ENCODE measurements at regions not wholly inside any gene's neighbourhood (a gene's known extent, or its start where the extent isn't known, plus 50 kb on each side); places are given as distances from the start of the nearest gene placed in this dataset.
A peak's percentile ranks its signal among the peaks of the same experiment; 100 is the strongest.

GRCh38 chr16:26898200-26898599 lies 168.5 kb upstream of the C16orf82 start:
- Histone ChIP-seq H3K9ac (ENCODE audit: low read length) (no peak overlapping the region), H3K4me1 (ENCODE audit: control insufficient read depth, insufficient read depth, low read length) (no peaks in the 10 kb centered on the region), H3K36me3 (ENCODE audit: control insufficient read depth, insufficient read depth, low read length, severe bottlenecking) (no peaks in the 10 kb centered on the region), H3K4me3 (ENCODE audit: low read length) (no peak overlapping the region), H3K9me3 (ENCODE audit: control insufficient read depth, low read length) (no peaks in the 10 kb centered on the region), H3K27me3 (replicated peaks; ENCODE audit: control insufficient read depth, insufficient read depth, low read length) (no peaks in the 10 kb centered on the region)
- no peak for DNase-seq (ENCODE audit: low read depth)

- H3K27me3 ChIP-seq (replicated peaks; ENCODE audit: control insufficient read depth, insufficient read depth, low read length), result peaks cover 1% of the 10 kb centered on the region
- no peaks in the 10 kb centered on the region for H3K4me1 ChIP-seq (ENCODE audit: control insufficient read depth, insufficient read depth, low read length)
- H3K36me3 ChIP-seq (ENCODE audit: control insufficient read depth, insufficient read depth, low read length, severe bottlenecking), result no peaks in the 10 kb centered on the region
- DNase-seq (ENCODE audit: low read depth), result no peak
- H3K9ac ChIP-seq (ENCODE audit: low read length), result no peak overlapping the region
- no peaks in the 10 kb centered on the region for H3K9me3 ChIP-seq (ENCODE audit: control insufficient read depth, low read length)
- no peak overlapping the region for H3K4me3 ChIP-seq (ENCODE audit: low read length)
These were observed 165.4 kb upstream of the C16orf82 start for GRCh38 chr16:26901196-26901861.

GRCh38 chr16:26901983-26902382 lies 164.7 kb upstream of the C16orf82 start:
- no peak for DNase-seq (ENCODE audit: low read depth)
- Histone ChIP-seq H3K4me3 (ENCODE audit: low read length) (no peak overlapping the region), H3K9ac (ENCODE audit: low read length) (no peak overlapping the region), H3K4me1 (ENCODE audit: control insufficient read depth, insufficient read depth, low read length) (no peaks in the 10 kb centered on the region), H3K9me3 (ENCODE audit: control insufficient read depth, low read length) (no peaks in the 10 kb centered on the region), H3K27me3 (replicated peaks; ENCODE audit: control insufficient read depth, insufficient read depth, low read length) (peaks cover 8% of the 10 kb centered on the region), H3K36me3 (ENCODE audit: control insufficient read depth, insufficient read depth, low read length, severe bottlenecking) (no peaks in the 10 kb centered on the region)

- H3K27me3 ChIP-seq (replicated peaks; ENCODE audit: control insufficient read depth, insufficient read depth, low read length), result peaks cover 22% of the 10 kb centered on the region
- DNase-seq (ENCODE audit: low read depth), result no peak
These were observed 161.4 kb upstream of the C16orf82 start for GRCh38 chr16:26905336-26905735.

GRCh38 chr16:26909623-26910022 lies 157.1 kb upstream of the C16orf82 start:
- Histone ChIP-seq H3K4me3 (ENCODE audit: low read length) (no peak overlapping the region), H3K9me3 (ENCODE audit: control insufficient read depth, low read length) (no peaks in the 10 kb centered on the region), H3K4me1 (ENCODE audit: control insufficient read depth, insufficient read depth, low read length) (no peaks in the 10 kb centered on the region), H3K27me3 (replicated peaks; ENCODE audit: control insufficient read depth, insufficient read depth, low read length) (peaks cover 35% of the 10 kb centered on the region), H3K36me3 (ENCODE audit: control insufficient read depth, insufficient read depth, low read length, severe bottlenecking) (no peaks in the 10 kb centered on the region), H3K9ac (ENCODE audit: low read length) (no peak overlapping the region)
- DNase-seq (ENCODE audit: low read depth), result no peak

More at GRCh38 chr16:26905336-26905735, 161.4 kb upstream of the C16orf82 start:
- Histone ChIP-seq H3K4me3 (ENCODE audit: low read length) (no peak overlapping the region), H3K9me3 (ENCODE audit: control insufficient read depth, low read length) (no peaks in the 10 kb centered on the region), H3K4me1 (ENCODE audit: control insufficient read depth, insufficient read depth, low read length) (no peaks in the 10 kb centered on the region), H3K9ac (ENCODE audit: low read length) (no peak overlapping the region), H3K36me3 (ENCODE audit: control insufficient read depth, insufficient read depth, low read length, severe bottlenecking) (no peaks in the 10 kb centered on the region)

GRCh38 chr16:26911436-26911835 lies 155.3 kb upstream of the C16orf82 start:
- Histone ChIP-seq H3K4me1 (ENCODE audit: control insufficient read depth, insufficient read depth, low read length) (no peaks in the 10 kb centered on the region), H3K4me3 (ENCODE audit: low read length) (no peak overlapping the region), H3K9ac (ENCODE audit: low read length) (no peak overlapping the region), H3K36me3 (ENCODE audit: control insufficient read depth, insufficient read depth, low read length, severe bottlenecking) (no peaks in the 10 kb centered on the region), H3K27me3 (replicated peaks; ENCODE audit: control insufficient read depth, insufficient read depth, low read length) (peaks cover 33% of the 10 kb centered on the region), H3K9me3 (ENCODE audit: control insufficient read depth, low read length) (no peaks in the 10 kb centered on the region)
- DNase-seq (ENCODE audit: low read depth), result no peak

GRCh38 chr16:26913851-26914250 lies 152.9 kb upstream of the C16orf82 start:
- Histone ChIP-seq H3K4me3 (ENCODE audit: low read length) (no peak overlapping the region), H3K9ac (ENCODE audit: low read length) (no peak overlapping the region), H3K4me1 (ENCODE audit: control insufficient read depth, insufficient read depth, low read length) (no peaks in the 10 kb centered on the region), H3K27me3 (replicated peaks; ENCODE audit: control insufficient read depth, insufficient read depth, low read length) (peaks cover 30% of the 10 kb centered on the region), H3K36me3 (ENCODE audit: control insufficient read depth, insufficient read depth, low read length, severe bottlenecking) (no peaks in the 10 kb centered on the region), H3K9me3 (ENCODE audit: control insufficient read depth, low read length) (no peaks in the 10 kb centered on the region)
- DNase-seq (ENCODE audit: low read depth), result no peak

GRCh38 chr16:26930786-26931581 lies 135.7 kb upstream of the C16orf82 start:
- no peak for DNase-seq (ENCODE audit: low read depth)
- Histone ChIP-seq H3K36me3 (ENCODE audit: control insufficient read depth, insufficient read depth, low read length, severe bottlenecking) (no peaks in the 10 kb centered on the region), H3K9me3 (ENCODE audit: control insufficient read depth, low read length) (peaks cover 10% of the 10 kb centered on the region), H3K27me3 (replicated peaks; ENCODE audit: control insufficient read depth, insufficient read depth, low read length) (peaks cover 11% of the 10 kb centered on the region), H3K9ac (ENCODE audit: low read length) (no peak overlapping the region), H3K4me1 (ENCODE audit: control insufficient read depth, insufficient read depth, low read length) (no peaks in the 10 kb centered on the region), H3K4me3 (ENCODE audit: low read length) (no peak overlapping the region)

GRCh38 chr16:26950636-26951035 lies 116.1 kb upstream of the C16orf82 start:
- peaks cover 44% of the 10 kb centered on the region for H3K27me3 ChIP-seq (replicated peaks; ENCODE audit: control insufficient read depth, insufficient read depth, low read length)
- no peak overlapping the region for H3K9ac ChIP-seq (ENCODE audit: low read length)
- H3K4me3 ChIP-seq (ENCODE audit: low read length), result no peak overlapping the region
- H3K36me3 ChIP-seq (ENCODE audit: control insufficient read depth, insufficient read depth, low read length, severe bottlenecking), result no peaks in the 10 kb centered on the region
- no peaks in the 10 kb centered on the region for H3K9me3 ChIP-seq (ENCODE audit: control insufficient read depth, low read length)
- H3K4me1 ChIP-seq (ENCODE audit: control insufficient read depth, insufficient read depth, low read length), result no peaks in the 10 kb centered on the region
- DNase-seq (ENCODE audit: low read depth), result no peak

GRCh38 chr16:26951950-26952349 lies 114.8 kb upstream of the C16orf82 start:
- H3K27me3 ChIP-seq (replicated peaks; ENCODE audit: control insufficient read depth, insufficient read depth, low read length), result peaks cover 45% of the 10 kb centered on the region
- no peak overlapping the region for H3K9ac ChIP-seq (ENCODE audit: low read length)
- H3K36me3 ChIP-seq (ENCODE audit: control insufficient read depth, insufficient read depth, low read length, severe bottlenecking), result no peaks in the 10 kb centered on the region
- no peaks in the 10 kb centered on the region for H3K4me1 ChIP-seq (ENCODE audit: control insufficient read depth, insufficient read depth, low read length)
- no peak overlapping the region for H3K4me3 ChIP-seq (ENCODE audit: low read length)
- no peaks in the 10 kb centered on the region for H3K9me3 ChIP-seq (ENCODE audit: control insufficient read depth, low read length)
- DNase-seq (ENCODE audit: low read depth), result peak; percentile 2

- peaks cover 45% of the 10 kb centered on the region for H3K27me3 ChIP-seq (replicated peaks; ENCODE audit: control insufficient read depth, insufficient read depth, low read length)
- DNase-seq (ENCODE audit: low read depth), result no peak
- H3K9me3 ChIP-seq (ENCODE audit: control insufficient read depth, low read length), result no peaks in the 10 kb centered on the region
- no peak overlapping the region for H3K4me3 ChIP-seq (ENCODE audit: low read length)
- no peaks in the 10 kb centered on the region for H3K36me3 ChIP-seq (ENCODE audit: control insufficient read depth, insufficient read depth, low read length, severe bottlenecking)
- no peaks in the 10 kb centered on the region for H3K4me1 ChIP-seq (ENCODE audit: control insufficient read depth, insufficient read depth, low read length)
- no peak overlapping the region for H3K9ac ChIP-seq (ENCODE audit: low read length)
These were observed 114.3 kb upstream of the C16orf82 start for GRCh38 chr16:26952411-26952810.

All from adipocyte (in vitro differentiated cells).